GM12873 (cell line): ENCODE measurements at regions not wholly inside any gene's neighbourhood (a gene's known extent, or its start where the extent isn't known, plus 50 kb on each side); places are given as distances from the start of the nearest gene placed in this dataset.

Source experiments
- TF ChIP-seq, protein P1 (sequence below): IDR thresholded peaks from 2 replicates; pipeline ENCODE4 v1.5.1; 2012; ENCODE audit warnings: low read depth, mild to moderate bottlenecking, moderate library complexity, low read length, control low read depth; ENCODE audit not compliant: insufficient read depth; ENCODE audit errors: missing control alignments

DNA sequence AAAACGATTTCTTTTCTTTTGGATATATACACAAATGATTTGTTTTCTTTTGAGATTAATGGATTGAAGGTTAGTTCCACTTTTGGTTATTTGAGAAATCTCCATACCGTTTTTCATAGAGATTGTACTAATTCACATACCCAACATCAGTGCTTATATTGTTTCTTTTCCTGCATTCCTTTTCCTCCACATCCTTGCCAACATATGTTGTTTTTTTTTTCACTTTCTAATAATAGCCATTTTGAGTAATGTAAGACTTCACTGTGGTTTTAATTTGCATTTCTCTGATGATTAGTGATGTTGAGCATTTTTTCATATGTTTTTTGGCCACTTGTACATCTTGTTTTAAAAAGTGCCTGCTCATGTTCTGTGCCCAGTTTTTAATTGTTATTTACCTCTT, 846.4 kb upstream of the EYS start:
- TF ChIP-seq, protein P1, sequence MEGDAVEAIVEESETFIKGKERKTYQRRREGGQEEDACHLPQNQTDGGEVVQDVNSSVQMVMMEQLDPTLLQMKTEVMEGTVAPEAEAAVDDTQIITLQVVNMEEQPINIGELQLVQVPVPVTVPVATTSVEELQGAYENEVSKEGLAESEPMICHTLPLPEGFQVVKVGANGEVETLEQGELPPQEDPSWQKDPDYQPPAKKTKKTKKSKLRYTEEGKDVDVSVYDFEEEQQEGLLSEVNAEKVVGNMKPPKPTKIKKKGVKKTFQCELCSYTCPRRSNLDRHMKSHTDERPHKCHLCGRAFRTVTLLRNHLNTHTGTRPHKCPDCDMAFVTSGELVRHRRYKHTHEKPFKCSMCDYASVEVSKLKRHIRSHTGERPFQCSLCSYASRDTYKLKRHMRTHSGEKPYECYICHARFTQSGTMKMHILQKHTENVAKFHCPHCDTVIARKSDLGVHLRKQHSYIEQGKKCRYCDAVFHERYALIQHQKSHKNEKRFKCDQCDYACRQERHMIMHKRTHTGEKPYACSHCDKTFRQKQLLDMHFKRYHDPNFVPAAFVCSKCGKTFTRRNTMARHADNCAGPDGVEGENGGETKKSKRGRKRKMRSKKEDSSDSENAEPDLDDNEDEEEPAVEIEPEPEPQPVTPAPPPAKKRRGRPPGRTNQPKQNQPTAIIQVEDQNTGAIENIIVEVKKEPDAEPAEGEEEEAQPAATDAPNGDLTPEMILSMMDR, result no peak

- TF ChIP-seq, protein P1, result no peak
These were observed 831.6 kb upstream of the EYS start for GRCh38 chr6:66538551-66539135.

DNA sequence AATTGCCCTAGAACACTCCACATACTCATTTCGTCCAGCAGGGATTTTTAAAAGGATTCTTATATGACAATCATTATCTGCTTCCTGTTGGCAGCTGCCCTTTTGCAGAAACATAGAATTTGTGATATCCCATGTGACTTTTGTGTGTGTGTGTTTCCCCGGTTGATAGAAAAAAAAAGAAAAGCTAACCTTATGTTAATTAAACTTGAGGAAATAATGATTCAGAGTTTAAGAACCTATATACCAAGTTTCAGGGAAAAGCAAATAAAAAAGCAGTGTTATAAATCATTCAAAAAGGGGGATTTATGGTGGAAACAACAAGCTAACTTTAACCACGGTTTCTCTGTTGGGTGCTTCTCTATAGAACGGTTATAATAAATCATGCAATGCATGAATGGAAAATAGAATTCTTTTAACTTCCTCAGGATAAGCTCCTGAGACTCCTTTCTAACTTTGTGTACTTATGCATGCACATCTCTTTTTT, 826.9 kb upstream of the EYS start:
- TF ChIP-seq, protein P1, result no peak

DNA sequence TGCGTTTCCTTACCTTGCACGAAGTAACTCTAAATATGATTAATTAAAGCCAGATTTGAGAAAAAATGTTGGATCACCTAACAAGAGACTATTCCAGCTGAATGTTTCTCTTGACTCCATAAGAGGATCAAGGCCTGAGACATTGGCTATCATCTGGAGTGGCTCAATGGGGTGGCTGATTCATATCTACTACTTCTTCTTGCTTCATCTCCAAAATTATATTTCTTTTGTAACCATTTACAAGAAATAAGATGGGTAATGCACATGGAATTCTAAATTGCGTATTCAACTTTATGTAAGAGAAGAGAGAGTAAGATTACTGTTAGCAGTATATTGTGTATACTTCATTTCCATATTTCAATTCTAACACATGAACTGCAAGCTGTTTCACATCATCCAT, 819.0 kb upstream of the EYS start:
- TF ChIP-seq, protein P1, result no peak

GRCh38 chr6:66522864-66523263, 815.8 kb upstream of the EYS start:
- TF ChIP-seq, protein P1, result no peak

DNA sequence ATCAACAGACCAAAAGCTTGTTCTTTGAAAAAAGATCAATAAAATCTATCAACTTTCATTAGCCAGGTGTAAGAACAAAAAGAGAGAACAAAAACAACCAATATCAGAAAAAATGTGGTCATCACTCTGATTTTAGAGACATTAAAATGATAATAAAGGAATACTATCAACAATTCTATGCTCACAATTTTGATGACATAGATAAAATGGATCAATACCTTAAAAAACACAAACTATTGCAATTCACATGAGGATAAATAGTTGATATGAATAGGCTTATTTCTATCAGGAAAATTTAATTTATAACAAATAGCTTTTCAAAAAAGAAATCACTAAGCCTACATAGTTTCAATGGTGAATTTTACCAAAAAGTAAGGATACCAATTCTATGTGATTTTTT, 809.4 kb upstream of the EYS start:
- TF ChIP-seq, protein P1, result no peak

- TF ChIP-seq, protein P1, result no peak
These were observed 801.4 kb upstream of the EYS start for GRCh38 chr6:66508433-66508832.

DNA sequence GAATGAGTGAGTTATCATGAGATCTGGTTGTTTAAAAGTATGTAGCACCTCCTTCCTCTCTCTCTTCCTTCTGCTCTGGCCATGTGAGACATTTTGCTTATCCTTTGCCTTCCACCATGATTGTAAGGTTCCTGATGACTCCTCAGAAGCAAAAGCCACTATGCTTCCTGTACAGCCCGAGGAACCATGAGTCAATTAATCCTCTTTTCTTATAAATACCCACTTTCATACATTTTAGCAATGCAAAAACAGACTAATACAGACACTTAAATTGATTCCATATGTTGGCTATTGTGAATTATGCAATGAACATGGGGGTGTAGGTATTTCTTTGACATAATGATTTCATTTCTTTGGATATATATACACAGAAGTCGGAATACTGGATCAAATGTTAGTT, 792.8 kb upstream of the EYS start:
- TF ChIP-seq, protein P1, result no peak
